ENCODE measurements at regions not wholly inside any gene's neighbourhood (a gene's known extent, or its start where the extent isn't known, plus 50 kb on each side); places are given as distances from the start of the nearest gene placed in this dataset.
"Not testable (repeated sequence)": the region's sequence is repeated elsewhere in the genome, so short reads cannot be mapped to it uniquely, and the experiment has no call there.

DNA sequence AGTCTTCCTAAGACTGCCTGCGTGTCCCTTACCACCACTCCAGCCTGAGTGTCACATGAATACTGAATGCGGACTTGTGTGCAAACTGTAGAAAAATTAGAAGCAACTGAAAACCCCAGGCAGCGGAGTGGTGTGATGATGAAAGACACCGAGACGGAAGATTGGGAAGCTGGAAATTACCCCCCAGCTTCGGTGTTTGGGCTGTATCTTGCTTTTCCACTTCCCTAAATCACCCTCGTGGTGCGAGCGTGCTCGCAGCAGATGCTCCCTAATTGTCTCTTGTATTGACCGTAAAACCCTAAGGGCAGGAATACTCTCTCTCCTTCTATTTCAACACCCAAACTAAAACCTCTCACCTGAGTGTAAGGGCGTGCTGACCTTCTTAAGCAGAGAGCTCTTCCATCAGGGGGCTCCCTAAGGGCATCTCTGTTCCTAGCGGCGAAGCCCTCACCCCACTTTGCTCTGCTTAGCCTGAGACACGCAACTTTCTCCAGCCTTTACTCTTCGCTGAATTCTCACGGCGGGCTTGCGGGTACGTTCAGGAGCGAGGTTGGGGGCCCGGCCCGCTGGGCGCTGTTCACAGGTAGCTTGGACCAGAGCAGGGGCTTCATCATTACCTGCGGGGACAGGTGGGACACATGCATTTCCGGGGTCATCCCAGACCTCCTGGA, 62.4 kb downstream of the CRYBB2 start:
- no peak for DNase-seq (ENCODE audit: low read depth)

DNA sequence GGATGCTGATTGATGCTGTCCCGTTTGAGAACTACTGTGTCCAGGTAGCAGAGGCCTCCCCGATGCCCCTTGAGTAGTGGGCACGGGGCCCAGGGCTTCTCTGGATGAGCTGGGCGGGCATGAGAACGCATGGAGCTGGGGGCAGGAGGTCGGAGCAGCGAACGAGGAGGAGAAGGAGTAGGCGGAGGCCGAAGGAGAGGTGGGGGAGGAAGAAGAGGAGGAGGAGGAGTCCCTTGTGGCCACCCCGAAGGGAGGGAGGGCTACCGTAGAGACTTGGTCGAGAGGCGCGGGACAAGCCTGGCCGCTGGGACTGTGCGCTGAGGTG, 62.9 kb downstream of the CRYBB2 start:
- DNase-seq (ENCODE audit: low read depth) = no peak

DNA sequence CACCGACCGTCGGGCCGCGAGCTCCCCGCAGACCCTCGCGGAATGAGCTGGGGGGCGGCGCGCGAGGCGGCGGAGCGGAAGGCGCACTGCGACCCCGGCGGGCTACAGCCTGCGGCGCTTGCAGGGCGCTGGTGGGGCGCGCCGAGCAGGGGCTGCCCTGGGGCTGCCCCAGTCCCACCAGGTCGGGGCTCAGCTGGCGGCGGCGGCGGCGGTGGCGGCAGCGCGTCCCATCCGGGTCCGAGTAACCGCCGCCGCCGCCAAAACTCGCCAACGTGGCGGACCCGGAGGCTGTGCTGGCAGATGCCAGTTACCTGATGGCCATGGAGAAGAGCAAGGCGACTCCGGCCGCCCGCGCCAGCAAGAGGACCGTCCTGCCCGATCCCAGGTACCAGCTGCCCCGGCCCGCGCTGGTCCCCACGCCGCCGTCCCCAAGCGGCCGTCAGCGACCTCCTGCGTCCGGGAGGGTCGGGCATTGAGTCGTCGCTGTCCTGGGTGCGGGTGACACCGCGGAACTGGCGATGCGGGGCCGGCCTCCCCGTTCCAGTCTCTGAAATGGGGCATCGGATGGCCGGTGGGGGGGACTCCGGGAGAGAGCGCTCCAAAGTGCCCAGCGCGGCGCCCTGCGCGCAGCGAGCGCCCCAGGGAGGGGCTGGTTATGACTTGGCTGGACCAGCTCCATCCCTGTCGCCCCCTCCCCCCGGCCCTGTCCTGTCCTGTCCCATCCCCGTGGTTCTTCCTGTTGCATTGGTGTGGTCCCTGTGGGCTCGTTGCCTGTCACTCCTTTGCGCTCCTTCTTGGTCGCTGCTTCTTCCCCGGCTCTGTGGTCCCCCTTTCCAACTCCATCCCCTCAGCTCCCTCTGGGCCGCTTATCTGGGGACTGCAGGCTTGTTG, 63.5 kb downstream of the CRYBB2 start:
- DNase-seq (ENCODE audit: low read depth) = no peak

DNA sequence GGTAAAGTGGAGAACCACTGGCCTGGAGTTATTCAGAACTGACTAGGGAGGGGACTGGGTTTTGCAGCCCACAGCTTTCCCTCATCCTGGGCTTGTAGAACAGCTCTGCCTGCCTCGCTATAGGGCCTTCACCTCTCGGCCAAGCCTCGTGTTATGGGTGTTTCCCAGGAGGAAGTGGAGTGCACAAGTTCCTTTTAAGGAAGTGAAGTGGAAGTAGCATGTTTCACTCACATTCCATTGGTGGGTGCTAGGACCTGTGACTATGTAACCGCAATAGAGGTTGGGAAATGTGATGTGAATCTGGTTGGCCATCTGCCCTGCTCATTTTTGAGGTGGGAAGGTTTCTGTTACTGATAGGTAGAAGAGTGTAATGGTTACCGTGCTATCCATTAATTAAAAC, 69.0 kb downstream of the CRYBB2 start:
- DNase-seq (ENCODE audit: low read depth) = not testable (repeated sequence)

DNA sequence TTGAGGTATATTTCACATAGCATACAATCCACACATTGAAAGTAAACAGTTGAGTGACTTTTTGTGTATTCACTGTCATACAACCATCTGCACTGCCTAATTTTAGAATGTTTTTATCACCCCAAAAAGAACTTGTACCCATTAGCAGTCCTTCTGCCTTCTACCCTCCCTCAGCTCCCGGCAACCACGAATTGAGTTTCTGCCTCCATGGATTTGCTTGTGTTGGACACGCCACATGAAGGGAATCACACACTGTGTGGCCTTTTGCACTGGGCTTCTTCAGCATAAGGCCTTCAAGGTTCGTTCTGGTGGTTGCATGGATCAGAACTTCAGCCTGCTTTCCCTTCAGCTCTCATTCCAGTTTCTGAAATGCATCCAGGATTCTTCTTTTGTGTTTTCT, 82.5 kb downstream of the CRYBB2 start:
- DNase-seq (ENCODE audit: low read depth) = not testable (repeated sequence)

DNA sequence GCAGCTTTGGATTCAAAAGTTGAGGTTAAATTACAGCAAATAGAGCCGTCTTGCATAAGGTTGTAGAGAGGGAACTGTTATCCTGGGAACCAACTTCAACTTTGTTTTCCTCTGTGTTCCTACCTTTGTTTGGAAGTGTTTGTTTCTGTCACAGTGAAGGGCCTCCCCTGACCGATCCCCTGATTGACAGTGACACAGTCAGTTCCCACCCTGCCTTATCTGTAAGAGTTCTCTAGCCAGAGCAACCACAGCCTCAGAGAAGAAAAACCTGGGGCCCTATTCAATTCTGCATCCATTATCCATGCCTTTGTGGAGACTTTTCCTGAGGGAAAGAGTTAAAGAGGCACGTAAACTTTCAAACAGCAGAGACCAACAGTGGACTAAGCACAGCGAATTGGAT, 90.1 kb downstream of the CRYBB2 start:
- not testable (repeated sequence) for DNase-seq (ENCODE audit: low read depth)

DNA sequence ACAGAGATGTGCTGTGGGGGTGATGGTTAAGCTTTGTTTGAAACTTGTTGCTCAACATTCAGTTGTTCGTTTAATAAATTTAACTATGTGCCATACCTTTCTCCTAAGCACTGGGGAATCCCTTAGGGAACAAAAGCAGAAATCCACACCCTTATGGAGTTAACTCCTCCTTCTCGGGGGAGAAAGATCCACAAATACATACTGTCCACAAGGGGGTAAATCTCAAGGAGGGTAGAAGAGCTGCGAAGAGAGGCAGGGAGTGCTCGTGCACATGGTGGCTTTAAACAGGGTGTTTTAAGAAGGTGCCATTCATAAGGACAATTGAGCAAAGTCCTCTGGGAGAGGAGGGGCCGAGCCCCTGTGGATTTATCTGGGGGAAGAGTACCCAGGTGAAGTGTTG, 92.5 kb downstream of the CRYBB2 start:
- DNase-seq (ENCODE audit: low read depth) = not testable (repeated sequence)

DNA sequence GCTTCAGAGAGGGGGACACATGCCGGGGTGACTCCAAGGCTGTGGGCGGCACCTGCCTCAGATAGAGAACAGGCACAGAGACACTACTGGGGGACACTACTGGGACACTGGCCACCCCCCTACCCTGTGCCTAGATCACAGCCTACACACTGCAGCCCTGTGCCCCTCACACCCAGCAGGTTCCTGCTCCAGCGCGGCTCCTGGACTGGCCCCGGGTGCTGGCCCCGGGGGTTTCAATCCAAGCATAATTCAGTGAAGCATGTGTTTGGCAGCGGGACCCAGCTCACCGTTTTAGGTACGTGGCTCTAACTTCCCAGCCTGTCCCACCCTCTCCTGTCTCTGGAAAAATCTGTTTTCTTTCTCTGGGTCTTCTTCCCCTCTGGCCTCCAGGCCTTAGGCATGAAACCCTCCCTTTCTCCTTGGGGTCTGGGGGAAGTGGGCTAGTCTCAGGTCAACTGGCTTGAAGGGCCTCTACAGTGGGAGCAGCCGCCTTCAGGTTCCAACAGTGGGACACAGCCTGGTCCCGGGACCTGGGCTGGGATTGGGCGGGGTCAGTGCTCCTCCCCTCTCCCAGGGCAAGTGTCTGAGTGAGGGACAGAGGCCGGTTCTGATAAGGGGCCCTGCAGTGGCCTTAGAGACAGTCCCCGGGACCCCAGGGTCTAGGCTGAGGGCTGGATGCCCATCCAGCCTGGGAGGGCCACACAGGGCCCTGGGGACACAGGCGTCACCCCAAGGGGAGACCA, 98.8 kb downstream of the CRYBB2 start:
- DNase-seq (ENCODE audit: low read depth) = no peak

DNA sequence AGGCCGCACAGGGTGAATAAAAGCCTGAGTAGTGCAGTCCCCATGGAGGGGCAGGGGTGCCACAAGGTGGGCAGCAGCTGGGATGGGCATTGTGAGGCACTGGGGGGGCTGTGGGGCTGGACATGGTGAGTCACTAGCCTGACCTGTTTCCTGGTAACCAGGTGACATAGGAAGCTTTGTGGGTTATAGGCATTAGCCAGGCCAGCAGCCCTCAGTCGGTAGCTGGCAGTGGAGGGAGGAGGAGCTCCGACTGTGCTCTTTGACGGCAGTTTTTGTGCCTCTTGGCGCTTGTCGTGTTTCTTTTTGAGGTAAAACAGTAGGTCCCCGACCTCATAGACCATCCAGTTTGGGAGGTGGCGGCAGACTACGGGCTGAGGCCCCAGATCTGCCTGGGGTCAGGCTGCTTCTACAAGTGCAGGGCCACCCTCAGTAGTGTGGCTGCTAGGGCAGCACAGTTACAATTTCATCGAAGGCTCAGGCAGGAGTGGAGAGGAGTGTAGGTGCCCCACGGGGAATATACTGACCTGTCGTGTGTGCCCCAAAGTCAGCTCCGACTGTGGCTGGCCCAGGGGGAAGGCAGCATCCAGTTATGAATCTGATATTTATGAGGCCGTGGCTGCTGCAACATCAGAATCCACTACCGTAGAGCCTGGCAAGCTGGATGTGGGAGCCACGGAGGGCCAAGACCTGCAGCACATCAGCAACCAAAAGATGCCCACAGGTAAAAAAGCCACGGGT, 107.7 kb downstream of the CRYBB2 start:
- no peak for DNase-seq (ENCODE audit: low read depth)

DNA sequence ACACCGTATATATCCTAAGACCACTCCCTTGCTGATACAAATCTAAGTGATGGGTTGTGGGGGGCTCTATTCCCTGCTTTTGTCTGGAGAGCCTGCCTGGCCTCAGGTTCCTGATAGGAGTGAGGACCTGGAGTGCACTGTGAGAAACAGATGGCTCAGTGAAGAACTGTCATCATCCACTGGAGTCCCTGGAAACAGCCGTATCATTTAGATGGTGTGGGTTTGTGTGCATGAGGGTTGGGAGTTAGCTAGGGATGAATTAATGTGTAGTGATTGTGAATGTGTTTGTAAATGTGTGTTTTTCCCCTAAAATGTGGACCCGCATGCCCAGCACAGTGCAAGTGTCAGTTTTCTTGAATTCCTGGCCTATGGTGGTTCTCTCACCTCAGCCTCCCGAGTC, 111.6 kb downstream of the CRYBB2 start:
- no peak for DNase-seq (ENCODE audit: low read depth)

DNA sequence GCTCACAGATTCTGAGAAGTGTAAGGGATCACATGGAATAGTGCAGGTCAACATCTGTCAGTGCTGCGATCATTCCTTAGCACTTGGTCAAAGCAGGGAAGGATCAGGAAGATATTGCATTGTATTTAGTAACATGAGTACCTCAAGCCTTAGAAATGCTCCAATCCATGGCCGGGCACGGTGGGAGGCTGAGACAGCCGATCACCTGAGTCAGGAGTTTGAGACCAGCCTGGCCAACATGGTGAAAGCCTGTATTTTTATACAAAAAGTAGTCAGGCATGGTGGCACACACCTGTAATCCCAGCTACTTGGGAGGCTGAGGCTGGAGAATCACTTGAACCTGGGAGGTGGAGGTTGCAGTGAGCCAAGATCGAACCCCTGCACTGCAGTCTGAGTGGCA, 112.5 kb downstream of the CRYBB2 start:
- not testable (repeated sequence) for DNase-seq (ENCODE audit: low read depth)

DNA sequence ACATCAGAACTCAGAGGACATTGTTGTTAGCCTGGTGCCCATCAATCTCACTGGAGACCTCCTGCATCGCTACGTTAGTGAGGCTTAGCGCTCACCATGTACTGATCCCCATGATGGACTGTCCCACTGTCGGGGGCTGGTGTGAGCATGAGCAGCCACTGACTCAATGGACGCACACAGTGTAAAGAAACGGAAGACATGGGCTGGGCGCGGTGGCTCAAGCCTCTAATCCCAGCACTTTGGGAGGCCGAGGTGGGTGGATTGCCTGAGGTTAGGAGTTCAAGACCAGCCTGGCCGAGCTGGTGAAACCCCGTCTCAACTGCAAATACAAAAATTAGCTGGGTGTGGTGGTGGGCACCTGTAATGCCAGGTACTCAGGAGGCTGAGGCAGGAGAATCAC, 112.9 kb downstream of the CRYBB2 start:
- no peak for DNase-seq (ENCODE audit: low read depth)

DNA sequence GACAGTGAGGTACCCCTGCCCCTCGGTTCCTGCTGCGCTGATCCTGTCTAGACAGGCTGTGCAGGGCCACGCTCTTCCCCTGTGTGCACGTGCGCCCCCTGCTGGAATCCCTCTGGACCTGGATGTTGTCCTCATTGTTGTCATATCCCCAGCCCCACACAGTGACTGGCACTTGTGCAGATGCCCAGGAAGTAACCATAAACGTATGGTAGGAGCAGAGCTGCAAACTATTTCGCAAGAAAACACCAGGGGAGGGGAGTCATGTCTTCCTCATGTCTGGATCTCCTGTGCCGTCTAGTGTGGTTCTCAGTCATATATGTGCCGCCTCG, 114.7 kb downstream of the CRYBB2 start:
- peak; percentile 24 for DNase-seq (ENCODE audit: low read depth)

DNA sequence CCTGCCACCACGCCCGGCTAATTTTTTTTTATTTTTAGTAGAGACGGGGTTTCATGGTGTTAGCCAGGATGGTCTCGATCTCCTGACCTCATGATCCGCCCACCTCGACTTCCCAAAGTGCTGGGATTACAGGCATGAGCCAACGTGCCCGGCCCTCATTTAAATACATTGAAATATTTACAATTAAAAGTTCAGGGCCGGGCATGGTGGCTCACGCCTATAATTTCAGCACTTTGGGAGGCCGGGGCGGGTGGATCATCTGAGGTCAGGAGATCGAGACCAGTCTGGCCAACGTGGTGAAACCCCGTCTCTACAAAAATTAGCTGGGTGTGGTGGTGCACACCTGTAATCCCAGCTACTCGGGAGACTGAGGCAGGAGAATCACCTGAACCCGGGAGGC, 115.2 kb downstream of the CRYBB2 start:
- not testable (repeated sequence) for DNase-seq (ENCODE audit: low read depth)

DNA sequence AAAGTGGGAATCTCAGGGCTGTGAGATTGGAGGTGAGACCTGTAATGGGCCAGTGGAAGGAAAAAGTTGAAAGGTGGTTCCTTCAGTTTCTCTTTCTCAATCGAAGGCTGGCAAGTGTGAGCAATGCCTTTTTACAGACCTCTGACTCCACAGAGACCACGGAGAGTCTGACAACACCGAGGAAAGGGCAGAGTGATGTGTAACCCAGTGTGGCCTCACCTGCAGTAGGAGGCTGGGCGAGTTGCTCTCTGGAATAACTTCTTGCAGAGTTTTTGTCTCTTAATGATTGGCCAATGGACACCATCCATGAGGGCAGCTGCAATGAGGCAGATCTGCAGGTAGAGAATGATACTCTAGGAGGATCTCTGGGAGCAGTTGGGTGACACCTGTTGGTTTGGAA, 115.8 kb downstream of the CRYBB2 start:
- not testable (repeated sequence) for DNase-seq (ENCODE audit: low read depth)

DNA sequence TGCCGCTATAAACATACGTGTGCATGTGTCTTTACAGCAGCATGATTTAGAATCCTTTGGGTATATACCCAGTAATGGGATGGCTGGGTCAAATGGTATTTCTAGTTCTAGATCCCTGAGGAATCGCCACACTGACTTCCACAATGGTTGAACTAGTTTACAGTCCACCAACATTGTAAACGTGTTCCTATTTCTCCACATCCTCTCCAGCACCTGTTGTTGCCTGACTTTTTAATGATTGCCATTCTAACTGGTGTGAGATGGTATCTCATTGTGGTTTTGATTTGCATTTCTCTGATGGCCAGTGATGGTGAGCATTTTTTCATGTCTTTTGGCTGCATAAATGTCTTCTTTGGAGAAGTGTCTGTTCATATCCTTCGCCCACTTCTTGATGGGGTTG, 121.1 kb downstream of the CRYBB2 start:
- DNase-seq (ENCODE audit: low read depth) = not testable (repeated sequence)

DNA sequence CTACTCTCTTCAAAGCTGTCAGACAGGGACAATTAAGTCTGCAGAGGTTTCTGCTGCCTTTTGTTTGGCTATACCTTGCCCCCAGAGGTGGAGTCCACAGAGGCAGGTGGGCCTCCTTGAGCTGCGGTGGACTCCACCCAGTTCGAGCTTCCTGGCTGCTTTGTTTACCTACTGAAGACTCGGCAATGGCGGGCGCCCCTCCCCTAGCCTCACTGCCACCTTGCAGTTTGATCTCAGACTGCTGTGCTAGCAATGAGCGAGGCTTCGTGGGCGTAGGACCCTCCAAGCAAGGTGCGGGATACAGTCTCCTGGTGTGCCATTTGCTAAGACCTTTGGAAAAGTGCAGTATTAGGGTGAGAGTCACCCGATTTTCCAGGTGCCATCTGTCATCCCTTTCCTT, 124.9 kb downstream of the CRYBB2 start:
- DNase-seq (ENCODE audit: low read depth) = not testable (repeated sequence)

DNA sequence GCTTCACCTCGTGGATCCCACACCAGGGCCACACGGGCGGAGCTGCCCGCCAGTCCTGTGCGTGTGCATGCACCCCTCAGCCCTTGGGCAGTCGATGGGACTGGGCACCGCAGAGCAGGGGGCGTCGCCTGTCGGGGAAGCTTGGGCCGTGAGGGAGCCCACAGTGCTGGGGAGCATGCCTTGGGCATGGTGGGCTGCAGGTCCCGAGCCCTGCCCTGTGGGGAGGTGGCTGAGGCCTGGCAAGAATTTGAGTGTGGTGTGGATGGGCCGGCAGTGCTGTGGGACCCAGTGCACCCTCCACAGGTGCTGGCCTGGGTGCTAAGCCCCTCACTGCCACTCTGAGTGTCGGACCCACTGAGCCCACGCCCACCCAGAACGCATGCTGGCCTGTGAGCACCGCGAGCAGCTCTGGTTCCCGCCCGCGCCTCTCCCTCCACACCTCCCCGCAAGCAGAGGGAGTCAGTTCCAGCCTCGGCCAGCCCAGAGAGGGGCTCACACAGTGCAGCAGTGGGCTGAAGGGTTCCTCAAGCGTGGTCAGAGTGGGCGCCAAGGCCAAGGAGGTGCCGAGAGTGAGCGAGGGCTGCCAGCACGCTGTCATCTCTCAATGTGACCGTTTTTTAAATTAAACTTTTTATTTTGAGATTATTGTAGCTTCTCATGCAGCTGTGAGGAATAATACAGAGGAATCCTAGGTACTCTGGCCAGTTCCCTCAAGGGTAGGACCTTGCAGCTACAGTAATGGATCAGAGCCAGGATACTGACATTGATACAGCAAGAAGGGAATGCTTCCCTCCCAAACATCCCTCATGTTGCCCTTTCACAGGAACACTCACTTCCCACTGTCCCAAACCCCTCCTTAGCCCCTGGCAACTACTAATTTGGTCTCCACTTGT, 127.7 kb downstream of the CRYBB2 start:
- no peak for DNase-seq (ENCODE audit: low read depth)

DNA sequence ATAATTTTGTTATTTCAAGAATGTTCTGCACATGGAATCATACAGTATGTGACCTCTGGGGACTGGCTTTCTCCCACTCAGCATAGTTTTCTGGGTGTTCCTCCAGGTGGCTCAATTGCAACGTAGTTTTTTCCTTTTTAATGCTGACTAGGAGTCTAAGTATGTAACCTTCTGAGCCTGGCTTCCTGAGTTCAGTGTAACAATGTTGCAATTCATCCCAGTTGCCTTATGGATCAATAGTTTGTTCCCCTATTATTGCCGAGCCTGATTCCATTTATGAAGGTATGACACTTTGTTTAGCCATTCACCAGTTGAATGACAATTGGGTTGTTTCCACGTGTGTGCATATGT, 128.3 kb downstream of the CRYBB2 start:
- no peak for DNase-seq (ENCODE audit: low read depth)

DNA sequence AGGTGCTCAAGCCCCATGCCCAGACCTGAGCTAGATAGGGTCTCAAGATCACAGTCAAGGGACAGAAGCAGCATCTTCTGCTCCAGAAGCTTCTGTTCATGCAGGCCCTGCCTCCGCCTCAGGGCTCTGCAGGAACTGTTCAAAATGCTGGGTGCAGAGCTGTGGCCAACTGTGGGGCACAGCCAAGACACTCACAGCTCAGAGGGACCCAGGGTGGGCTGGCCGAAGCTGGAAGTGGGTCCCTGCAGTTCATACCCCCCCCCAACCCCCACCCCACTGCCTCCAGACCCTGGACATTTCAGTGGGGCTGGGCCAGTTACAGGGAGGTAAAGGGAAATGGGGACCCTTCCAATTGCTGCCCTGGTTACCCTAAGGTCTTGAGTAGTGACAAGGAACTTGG, 129.0 kb downstream of the CRYBB2 start:
- DNase-seq (ENCODE audit: low read depth) = no peak

DNA sequence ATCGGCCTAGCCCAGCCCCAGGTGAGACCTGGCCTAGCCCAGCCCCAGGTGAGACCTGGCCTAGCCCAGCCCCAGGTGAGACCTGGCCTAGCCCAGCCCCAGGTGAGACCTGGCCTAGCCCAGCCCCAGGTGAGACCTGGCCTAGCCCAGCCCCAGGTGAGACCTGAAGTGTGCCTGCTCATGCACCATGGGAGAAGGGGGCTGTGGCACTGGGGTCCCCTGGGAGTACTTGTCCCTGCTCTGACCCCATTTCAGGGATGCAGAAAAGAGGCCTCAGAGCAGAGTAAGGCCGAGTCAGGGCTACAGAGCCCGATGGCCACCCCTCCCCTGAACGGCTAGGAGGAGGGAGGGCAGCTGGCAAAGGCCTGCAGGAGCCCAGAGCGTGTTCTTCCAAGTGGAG, 129.6 kb downstream of the CRYBB2 start:
- DNase-seq (ENCODE audit: low read depth) = not testable (repeated sequence)

All from activated T-cell treated with anti-CD3 and anti-CD28 coated beads for 1 hour (primary cell).